ENCODE measurements at regions not wholly inside any gene's neighbourhood (a gene's known extent, or its start where the extent isn't known, plus 50 kb on each side); places are given as distances from the start of the nearest gene placed in this dataset.

- POLR2A ChIA-PET = no interaction called here
- TF ChIP-seq SP1 (IDR thresholded peaks at IDR 0.05) = no peak
- no peak for TF ChIP-seq SUZ12 (IDR thresholded peaks at IDR 0.05)
- TF ChIP-seq NFRKB (IDR thresholded peaks at IDR 0.05) = no peak
- no peak for TF ChIP-seq PKNOX1 (IDR thresholded peaks at IDR 0.05)
- TF ChIP-seq LEF1 (IDR thresholded peaks at IDR 0.05; ENCODE audit: borderline replicate concordance) = no peak
- TF ChIP-seq L3MBTL2 (conservative IDR thresholded peaks at IDR 0.05) = no peak
- no peak for TF ChIP-seq ZNF384 (IDR thresholded peaks at IDR 0.05)
- DNase-seq (ENCODE audit: extremely low spot score) = no peak
- CTCF ChIA-PET = interaction anchor here (0.6 kb wide), 1 partner anchor 1413 kb away, joined by 3 read pairs; no protein-coding TSS in a partner anchor
These were observed 207.7 kb upstream of the DDHD1 start for GRCh38 chr14:53360829-53361228.

- ChIA-PET POLR2A (no interaction called here), CTCF (no interaction called here)
- TF ChIP-seq SP1 (IDR thresholded peaks at IDR 0.05) = no peak
- TF ChIP-seq TARDBP (IDR thresholded peaks at IDR 0.05) = no peak
- TF ChIP-seq FOXM1 (IDR thresholded peaks at IDR 0.05; ENCODE audit: borderline replicate concordance) = no peak
- no peak for TF ChIP-seq ZNF384 (IDR thresholded peaks at IDR 0.05)
- no peak for TF ChIP-seq ARNT (IDR thresholded peaks at IDR 0.05)
- TF ChIP-seq L3MBTL2 (conservative IDR thresholded peaks at IDR 0.05) = no peak
- no peak for DNase-seq (ENCODE audit: extremely low spot score)
These were observed 205.0 kb upstream of the DDHD1 start for GRCh38 chr14:53358166-53358565.

GRCh38 chr14:53356361-53357150 is 203.4 kb upstream of the DDHD1 start:
- TF ChIP-seq HDGF (IDR thresholded peaks at IDR 0.05; ENCODE audit: borderline replicate concordance) = no peak
- no peak for TF ChIP-seq LEF1 (IDR thresholded peaks at IDR 0.05; ENCODE audit: borderline replicate concordance)
- no peak for TF ChIP-seq FOXM1 (IDR thresholded peaks at IDR 0.05; ENCODE audit: borderline replicate concordance)
- TF ChIP-seq FOXA1 (IDR thresholded peaks at IDR 0.05) = no peak
- TF ChIP-seq L3MBTL2 (conservative IDR thresholded peaks at IDR 0.05) = no peak
- no peak for TF ChIP-seq BHLHE40 (IDR thresholded peaks at IDR 0.05; ENCODE audit: borderline replicate concordance)
- CTCF ChIA-PET = no interaction called here
- no peak for DNase-seq (ENCODE audit: extremely low spot score)
- POLR2A ChIA-PET = interaction anchor here (1.2 kb wide), 1 partner anchor 804 kb away, joined by 3 read pairs; the partner anchor contains the start of genes GPR137C and TXNDC16

GRCh38 chr14:53355581-53356112 is 202.5 kb upstream of the DDHD1 start:
- TF ChIP-seq BHLHE40 (IDR thresholded peaks at IDR 0.05; ENCODE audit: borderline replicate concordance) = no peak
- no peak for TF ChIP-seq FOXK2 (IDR thresholded peaks at IDR 0.05)
- no peak for TF ChIP-seq ZNF384 (IDR thresholded peaks at IDR 0.05)
- no peak for TF ChIP-seq SP1 (IDR thresholded peaks at IDR 0.05)
- no peak for TF ChIP-seq FOXA1 (IDR thresholded peaks at IDR 0.05)
- TF ChIP-seq ARNT (IDR thresholded peaks at IDR 0.05) = no peak
- TF ChIP-seq PKNOX1 (IDR thresholded peaks at IDR 0.05) = no peak
- no peak for TF ChIP-seq LEF1 (IDR thresholded peaks at IDR 0.05; ENCODE audit: borderline replicate concordance)
- TF ChIP-seq TARDBP (IDR thresholded peaks at IDR 0.05) = no peak
- TF ChIP-seq CTBP1 (IDR thresholded peaks at IDR 0.05; ENCODE audit: borderline replicate concordance) = no peak
- no peak for TF ChIP-seq FOXM1 (IDR thresholded peaks at IDR 0.05; ENCODE audit: borderline replicate concordance)
- no peak for TF ChIP-seq HDGF (IDR thresholded peaks at IDR 0.05; ENCODE audit: borderline replicate concordance)
- TF ChIP-seq SUZ12 (IDR thresholded peaks at IDR 0.05) = no peak
- TF ChIP-seq ELF4 (IDR thresholded peaks at IDR 0.05) = no peak
- TF ChIP-seq L3MBTL2 (conservative IDR thresholded peaks at IDR 0.05) = no peak
- no peak for TF ChIP-seq NFRKB (IDR thresholded peaks at IDR 0.05)
- DNase-seq (ENCODE audit: extremely low spot score) = peak; percentile 46
- ChIA-PET POLR2A (interaction anchor here (1.2 kb wide), 1 partner anchor 803 kb away, joined by 3 read pairs; the partner anchor contains the start of genes GPR137C and TXNDC16), CTCF (interaction anchor here (0.7 to 1.5 kb wide), 3 partner anchors 10 to 501 kb away, joined by 3 to 5 read pairs (median 3); no protein-coding TSS in a partner anchor)

- no peak for DNase-seq (ENCODE audit: extremely low spot score)
- POLR2A ChIA-PET = no interaction called here
- CTCF ChIA-PET = interaction anchor here (1.4 to 1.5 kb wide), 2 partner anchors 8 to 10 kb away, joined by 3 to 5 read pairs; no protein-coding TSS in a partner anchor
These were observed 201.2 kb upstream of the DDHD1 start for GRCh38 chr14:53354336-53354735.

GRCh38 chr14:53350866-53351265 is 197.7 kb upstream of the DDHD1 start:
- TF ChIP-seq NFRKB (IDR thresholded peaks at IDR 0.05) (no peak), LEF1 (IDR thresholded peaks at IDR 0.05; ENCODE audit: borderline replicate concordance) (no peak), BHLHE40 (IDR thresholded peaks at IDR 0.05; ENCODE audit: borderline replicate concordance) (no peak), TARDBP (IDR thresholded peaks at IDR 0.05) (no peak), PKNOX1 (IDR thresholded peaks at IDR 0.05) (no peak), FOXA1 (IDR thresholded peaks at IDR 0.05) (no peak), FOXM1 (IDR thresholded peaks at IDR 0.05; ENCODE audit: borderline replicate concordance) (no peak)
- no peak for DNase-seq (ENCODE audit: extremely low spot score)
- ChIA-PET POLR2A (no interaction called here), CTCF (no interaction called here)

More at GRCh38 chr14:53354336-53354735, 201.2 kb upstream of the DDHD1 start:
- TF ChIP-seq PKNOX1 (IDR thresholded peaks at IDR 0.05) = peak; percentile 68
- TF ChIP-seq CTBP1 (IDR thresholded peaks at IDR 0.05; ENCODE audit: borderline replicate concordance) = no peak

Data from HEK293T (cell line).